ENCODE measurements at regions not wholly inside any gene's neighbourhood (a gene's known extent, or its start where the extent isn't known, plus 50 kb on each side); places are given as distances from the start of the nearest gene placed in this dataset.
A peak's percentile ranks its signal among the peaks of the same experiment; 100 is the strongest.

- peak; percentile 33 for DNase-seq
Observed at GRCh38 chr3:194536871-194537637, 50.3 kb upstream of the ATP13A3 start.

Measured in NCI-H510A (cell line).